ENCODE measurements at regions not wholly inside any gene's neighbourhood (a gene's known extent, or its start where the extent isn't known, plus 50 kb on each side); places are given as distances from the start of the nearest gene placed in this dataset.

GRCh38 chr18:51861046-51861445 is 479.0 kb upstream of the DCC start:
- ChIA-PET POLR2A (no interaction called here), RAD21 (ENCODE audit: low non-redundant PET in 1 of 2, low total read pairs in 2 of 2, uncharacterized antibody in 2 of 2, unreplicated experiment in 2 of 2) (no interaction called here), CTCF (no interaction called here)
- TF ChIP-seq YY1 (IDR thresholded peaks at IDR 0.05; ENCODE audit: extremely low read depth, insufficient replicate concordance, low read depth, low read length) = no peak
- no peak for TF ChIP-seq FOSL1 (IDR thresholded peaks at IDR 0.05; ENCODE audit: low read depth)
- no peak for TF ChIP-seq RAD21 (IDR thresholded peaks at IDR 0.05; ENCODE audit: low read depth)
- no peak for TF ChIP-seq CBX3 (IDR thresholded peaks at IDR 0.05; ENCODE audit: low read depth)
- TF ChIP-seq ZFX (IDR thresholded peaks at IDR 0.05) = no peak
- ATAC-seq (no peak), DNase-seq (ENCODE audit: low read depth, low spot score) (no peak)
- no peaks in the 10 kb centered on the region for H4K20me1 ChIP-seq (ENCODE audit: insufficient read depth)
- H3K4me3 ChIP-seq (replicated peaks in 1 of 2; ENCODE audit: low read depth in 1 of 2, low read length in 2 of 2) = no peak overlapping the region
- no peaks in the 10 kb centered on the region for H3K27me3 ChIP-seq (ENCODE audit: insufficient read depth, low read length)
- no peak overlapping the region for H3K27ac ChIP-seq (ENCODE audit: low read depth, low read length)
- BruUV-seq (replicated peaks) = no TSS peak
- no peak overlapping the region for H3K4me2 ChIP-seq (ENCODE audit: low read length)
- no peak overlapping the region for H2AFZ ChIP-seq (ENCODE audit: low read depth, low read length, poor library complexity, severe bottlenecking)
- no peaks in the 10 kb centered on the region for H3K79me2 ChIP-seq (ENCODE audit: insufficient read depth, low read length)
- H3K36me3 ChIP-seq (ENCODE audit: control insufficient read depth in 1 of 2, insufficient read depth in 2 of 2, low read length in 2 of 2) = no peaks in the 10 kb centered on the region
- peaks cover 5 to 25% of the 10 kb centered on the region in 2 experiments; a peak in 2 of 4 replicates for H3K9me3 ChIP-seq (ENCODE audit: control insufficient read depth in 1 of 2, insufficient read depth in 1 of 2, low read depth in 1 of 2, low read length in 2 of 2)
- no peaks in the 10 kb centered on the region for H3K4me1 ChIP-seq (ENCODE audit: control insufficient read depth in 1 of 2, insufficient read depth in 2 of 2, low read length in 2 of 2)
- intact Hi-C loops (cut with micrococcal nuclease) = no loop called here
- H3K9me2 ChIP-seq (ENCODE audit: insufficient read depth) = no peaks in the 10 kb centered on the region
- H3K9ac ChIP-seq (ENCODE audit: low read length) = no peak overlapping the region

- no peak for ATAC-seq
- ChIA-PET RAD21 (ENCODE audit: low non-redundant PET in 1 of 2, low total read pairs in 2 of 2, uncharacterized antibody in 2 of 2, unreplicated experiment in 2 of 2) (no interaction called here), CTCF (no interaction called here), POLR2A (no interaction called here)
- intact Hi-C loops (cut with micrococcal nuclease) = no loop called here
- Histone ChIP-seq H3K4me3 (replicated peaks in 1 of 2; ENCODE audit: low read depth in 1 of 2, low read length in 2 of 2) (no peak overlapping the region), H3K9me3 (ENCODE audit: control insufficient read depth in 1 of 2, insufficient read depth in 1 of 2, low read depth in 1 of 2, low read length in 2 of 2) (peaks cover 8 to 19% of the 10 kb centered on the region in 2 experiments; a peak in 2 of 4 replicates), H2AFZ (ENCODE audit: low read depth, low read length, poor library complexity, severe bottlenecking) (no peak overlapping the region), H3K79me2 (ENCODE audit: insufficient read depth, low read length) (no peaks in the 10 kb centered on the region), H3K4me1 (ENCODE audit: control insufficient read depth in 1 of 2, insufficient read depth in 2 of 2, low read length in 2 of 2) (no peaks in the 10 kb centered on the region), H4K20me1 (ENCODE audit: insufficient read depth) (no peaks in the 10 kb centered on the region), H3K36me3 (ENCODE audit: control insufficient read depth in 1 of 2, insufficient read depth in 2 of 2, low read length in 2 of 2) (no peaks in the 10 kb centered on the region), H3K9me2 (ENCODE audit: insufficient read depth) (no peaks in the 10 kb centered on the region), H3K9ac (ENCODE audit: low read length) (no peak overlapping the region), H3K4me2 (ENCODE audit: low read length) (no peak overlapping the region), H3K27ac (ENCODE audit: low read depth, low read length) (no peak overlapping the region), H3K27me3 (ENCODE audit: insufficient read depth, low read length) (no peaks in the 10 kb centered on the region)
- DNase-seq (ENCODE audit: low read depth, low spot score) = no peak
- no TSS peak for BruUV-seq (replicated peaks)
- TF ChIP-seq CTCF (IDR thresholded peaks at IDR 0.05 in 2 of 3, conservative IDR thresholded peaks at IDR 0.05 in 1 of 3; ENCODE audit: borderline replicate concordance in 1 of 3, insufficient read depth in 1 of 3, low read depth in 2 of 3, low read length in 2 of 3) = no peak
- no peak for TF ChIP-seq ZNF274 (IDR thresholded peaks at IDR 0.05; ENCODE audit: low read depth, low read length)
- TF ChIP-seq SIN3A (IDR thresholded peaks at IDR 0.05; ENCODE audit: low read depth) = no peak
- TF ChIP-seq SP1 (IDR thresholded peaks at IDR 0.05; ENCODE audit: low read depth) = no peak
- TF ChIP-seq CEBPB (IDR thresholded peaks at IDR 0.05; ENCODE audit: low read depth) = no peak
- no peak for TF ChIP-seq EGR1 (IDR thresholded peaks at IDR 0.05; ENCODE audit: low read depth)
- TF ChIP-seq POLR2A (IDR thresholded peaks at IDR 0.05; ENCODE audit: borderline replicate concordance, extremely low read depth, insufficient read depth, insufficient read length) = no peak
- TF ChIP-seq SRF (IDR thresholded peaks at IDR 0.05; ENCODE audit: low read depth) = no peak
- TF ChIP-seq CBX3 (IDR thresholded peaks at IDR 0.05; ENCODE audit: low read depth) = no peak
- TF ChIP-seq TCF7L2 (IDR thresholded peaks at IDR 0.05; ENCODE audit: borderline replicate concordance, extremely low read depth, insufficient read depth, insufficient read length) = no peak
- no peak for TF ChIP-seq POLR2AphosphoS5 (IDR thresholded peaks at IDR 0.05; ENCODE audit: low read depth, low read length)
- no peak for TF ChIP-seq MAX (IDR thresholded peaks at IDR 0.05)
- TF ChIP-seq REST (IDR thresholded peaks at IDR 0.05; ENCODE audit: low read depth) = no peak
Measured at GRCh38 chr18:51862051-51862715, 477.8 kb upstream of the DCC start.

All from HCT116 (cell line).